Stimulated activated naive CD8-positive, alpha-beta T cell treated with anti-CD3 and anti-CD28 coated beads, Interleukin-15, Interleukin-2, amounts not matched to agents 100 U/mL and 50 U/mL, for 24 hours (primary cell): ENCODE measurements at regions not wholly inside any gene's neighbourhood (a gene's known extent, or its start where the extent isn't known, plus 50 kb on each side); places are given as distances from the start of the nearest gene placed in this dataset.

ENCODE experiments used
- ATAC-seq: fragments of 150-1000 bp; cut with Tn5 transposase; one replicate; pipeline ENCODE4 v1.10.0; 2021
- DNase-seq: peaks from one replicate; pipeline ENCODE4 v3.0.0; 2021

- no peak for DNase-seq
- ATAC-seq = no peak
These were observed 178.0 kb upstream of the SGK1 start for GRCh38 chr6:134495890-134496248.

- DNase-seq (no peak), ATAC-seq (no peak)
These were observed 177.4 kb upstream of the SGK1 start for GRCh38 chr6:134495203-134495889.

GRCh38 chr6:134493789-134494188 is 175.9 kb upstream of the SGK1 start:
- DNase-seq (no peak), ATAC-seq (no peak)

- DNase-seq = no peak
- no peak for ATAC-seq
These were observed 173.6 kb upstream of the SGK1 start for GRCh38 chr6:134491477-134491876.

DNA sequence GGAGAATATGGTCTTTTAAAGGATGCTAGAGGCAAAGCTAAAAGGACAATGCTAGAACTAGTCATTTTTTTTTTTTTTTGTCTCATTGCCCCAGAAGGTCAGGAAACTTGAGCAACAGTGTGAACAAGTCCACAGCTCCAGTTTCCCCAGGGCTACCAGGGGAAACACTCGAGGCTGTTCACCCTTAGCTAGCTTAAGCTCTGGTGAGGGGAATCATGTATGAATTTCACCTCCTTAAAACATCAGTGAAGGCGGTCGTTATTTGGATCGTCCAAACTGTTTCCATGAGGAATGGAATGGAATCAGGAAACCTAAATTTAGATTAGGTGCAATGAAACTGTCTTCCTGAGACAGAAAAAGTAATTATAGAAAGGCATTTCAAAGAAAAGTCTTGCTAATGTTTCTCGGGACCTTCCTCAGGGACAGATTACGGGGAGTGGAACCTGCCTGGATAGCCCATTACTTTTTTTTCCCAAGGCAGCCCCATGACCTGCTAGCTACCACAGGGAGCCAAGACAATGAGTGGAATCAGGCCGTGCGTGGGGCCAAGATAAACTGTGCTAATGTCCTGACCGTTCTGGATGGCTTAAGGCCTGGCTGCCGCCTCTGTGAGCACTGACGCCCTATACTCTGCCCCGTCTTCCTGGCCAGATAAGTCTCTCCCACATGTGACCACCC is 164.8 kb upstream of the SGK1 start:
- no peak for ATAC-seq
- DNase-seq = no peak

DNA sequence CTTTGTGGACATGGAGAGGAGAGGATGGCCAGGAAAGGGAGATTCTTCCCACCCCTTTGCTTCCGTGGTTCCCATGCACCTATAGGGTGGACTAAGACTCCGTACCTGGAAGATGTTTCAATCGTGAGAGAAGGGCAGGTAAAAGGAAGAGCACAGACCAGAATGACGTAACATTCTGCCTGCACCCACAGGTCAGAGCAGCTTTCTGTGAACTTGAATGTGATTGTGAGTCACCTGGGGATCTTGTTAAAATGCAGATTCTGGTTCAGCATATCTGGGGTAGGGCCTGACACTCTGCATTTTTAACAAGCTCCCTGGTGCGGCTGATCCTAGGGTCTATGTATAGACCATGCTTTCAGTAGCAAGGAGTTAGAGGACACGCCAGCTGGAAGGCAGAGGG is 164.1 kb upstream of the SGK1 start:
- DNase-seq (no peak), ATAC-seq (no peak)

- DNase-seq (no peak), ATAC-seq (no peak)
These were observed 162.7 kb upstream of the SGK1 start for GRCh38 chr6:134480593-134480992.

DNA sequence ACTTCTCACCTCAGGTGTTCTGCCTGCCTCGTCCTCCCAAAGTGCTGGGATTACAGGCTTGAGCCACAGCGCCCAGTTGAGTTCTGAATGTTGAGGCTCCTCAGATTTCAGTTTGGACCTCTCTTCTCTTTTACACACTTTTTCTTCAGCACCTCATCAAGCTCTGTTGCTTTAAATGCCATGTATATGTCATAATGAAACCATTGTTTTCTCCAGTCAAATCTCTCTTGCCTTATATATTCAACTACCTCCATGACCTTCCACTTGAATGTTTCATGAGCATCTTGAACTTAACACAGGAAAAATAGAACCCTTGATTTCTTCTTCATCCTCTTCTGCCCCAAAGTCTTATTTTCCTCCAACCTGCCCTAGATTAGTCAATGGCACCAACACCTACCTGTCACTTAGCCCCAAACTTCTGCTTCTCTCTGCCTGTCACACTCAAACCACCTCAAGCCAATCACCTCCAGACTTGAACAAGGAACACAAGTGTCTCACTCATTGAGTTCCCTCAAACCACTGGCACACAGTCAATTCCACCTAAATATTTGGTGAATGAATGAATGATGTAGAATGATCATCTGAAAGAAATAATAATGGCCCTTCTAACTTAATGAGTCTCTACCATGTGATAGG is 161.0 kb upstream of the SGK1 start:
- ATAC-seq = no peak
- no peak for DNase-seq

DNA sequence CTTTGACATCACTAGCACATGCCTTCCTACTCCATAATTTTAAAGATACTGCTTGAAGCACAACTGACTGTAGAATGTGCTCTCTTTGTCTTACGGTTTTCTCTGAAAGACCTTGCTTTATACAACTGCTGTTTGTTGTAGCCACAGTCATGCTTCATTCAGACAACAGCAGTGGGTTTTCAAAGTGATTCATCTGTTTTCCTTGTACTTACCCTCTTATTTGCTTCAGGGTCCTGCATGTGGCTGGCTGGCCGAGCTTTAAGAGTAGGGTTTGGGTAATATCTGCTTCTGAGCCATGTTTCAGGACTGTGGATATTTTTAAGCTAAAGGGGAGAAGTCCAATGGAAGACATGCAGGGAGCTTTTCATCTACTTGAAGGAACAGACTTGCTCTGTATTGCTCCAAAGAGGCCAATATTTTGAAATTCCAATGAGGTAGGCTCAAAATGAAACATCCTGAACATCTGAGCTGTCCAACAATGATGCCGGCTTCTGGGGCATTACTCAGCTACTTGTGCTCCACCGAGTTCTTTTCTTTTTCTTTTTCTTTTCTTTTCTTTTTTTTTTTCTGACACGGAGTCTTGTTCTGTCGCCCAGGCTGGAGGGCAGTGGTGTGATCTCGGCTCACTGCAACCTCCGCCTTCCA is 160.2 kb upstream of the SGK1 start:
- ATAC-seq = no peak
- no peak for DNase-seq

GRCh38 chr6:134474955-134475354 is 157.0 kb upstream of the SGK1 start:
- no peak for DNase-seq

GRCh38 chr6:134472661-134473060 is 154.7 kb upstream of the SGK1 start:
- no peak for DNase-seq
- no peak for ATAC-seq

More at GRCh38 chr6:134474955-134475354, 157.0 kb upstream of the SGK1 start:
- ATAC-seq = no peak

DNA sequence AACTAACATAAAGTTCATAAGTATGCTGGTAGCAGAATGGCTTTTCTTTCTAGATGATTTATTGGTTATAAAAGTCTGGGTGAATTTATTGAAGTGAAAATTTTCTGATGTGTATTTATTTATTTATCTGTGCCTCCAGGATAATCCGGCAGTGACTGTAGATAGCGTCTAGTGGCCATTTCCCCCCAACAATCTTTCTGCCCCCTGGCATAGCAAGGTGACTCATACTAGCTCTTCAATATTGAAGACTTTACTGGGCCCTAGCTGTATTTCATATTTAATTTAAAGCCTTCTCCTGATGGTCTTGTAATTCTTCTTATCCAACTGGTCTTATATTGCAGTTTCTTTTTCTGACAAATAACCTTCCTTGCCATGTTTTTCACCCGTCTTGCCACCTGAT is 154.1 kb upstream of the SGK1 start:
- DNase-seq (no peak), ATAC-seq (no peak)

- DNase-seq (no peak), ATAC-seq (no peak)
These were observed 152.6 kb upstream of the SGK1 start for GRCh38 chr6:134470457-134470975.

GRCh38 chr6:134469702-134470456 is 152.0 kb upstream of the SGK1 start:
- ATAC-seq (no peak), DNase-seq (no peak)

GRCh38 chr6:134468633-134469032 is 150.7 kb upstream of the SGK1 start:
- DNase-seq (no peak), ATAC-seq (no peak)

- DNase-seq = no peak
- ATAC-seq = no peak
These were observed 149.7 kb upstream of the SGK1 start for GRCh38 chr6:134467620-134468019.

GRCh38 chr6:134466771-134467525 is 149.0 kb upstream of the SGK1 start:
- DNase-seq (no peak), ATAC-seq (no peak)

GRCh38 chr6:134464690-134465411 is 146.9 kb upstream of the SGK1 start:
- ATAC-seq = no peak
- DNase-seq = no peak

DNA sequence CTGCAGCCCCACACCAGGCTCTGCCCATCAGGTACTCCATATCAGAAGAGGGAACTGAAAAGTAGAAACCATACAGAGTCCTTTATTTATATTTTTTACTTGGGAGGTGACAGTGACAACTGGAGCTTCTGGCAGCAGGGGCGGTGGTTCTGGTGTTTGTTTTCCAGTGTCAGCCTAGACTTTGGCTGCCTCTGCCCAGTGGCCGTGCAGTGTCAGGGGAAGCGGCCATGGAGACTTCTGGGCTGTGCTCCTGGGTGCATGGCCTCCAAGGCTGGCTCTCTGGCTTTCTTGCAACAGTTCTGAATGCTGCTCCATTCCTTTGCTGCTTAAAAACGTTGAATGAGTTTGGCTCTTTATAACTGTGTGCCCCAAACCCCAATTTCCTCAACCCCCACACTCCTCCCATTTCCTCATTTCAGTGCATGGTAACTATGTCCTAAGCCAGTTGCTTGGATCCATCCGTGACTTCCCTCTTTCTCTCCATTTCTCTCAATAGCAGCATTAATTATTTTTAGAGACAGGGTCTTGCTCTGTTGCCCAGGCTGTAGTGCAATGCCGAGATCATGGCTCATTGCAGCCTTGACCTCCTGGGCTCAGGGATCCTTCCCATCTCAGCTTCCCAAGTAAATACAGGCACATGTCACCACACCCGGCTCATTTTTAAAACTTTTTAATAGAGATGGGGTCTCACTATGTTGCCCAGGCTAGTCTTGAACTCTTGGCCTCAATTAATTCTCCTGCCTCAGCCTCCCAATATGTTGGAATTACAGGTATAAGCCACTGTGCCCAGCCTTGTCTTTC is 141.1 kb upstream of the SGK1 start:
- no peak for ATAC-seq
- no peak for DNase-seq

GRCh38 chr6:134457941-134458340 is 140.0 kb upstream of the SGK1 start:
- ATAC-seq (no peak), DNase-seq (no peak)
